H1 (cell line): ENCODE measurements at regions not wholly inside any gene's neighbourhood (a gene's known extent, or its start where the extent isn't known, plus 50 kb on each side); places are given as distances from the start of the nearest gene placed in this dataset.

Source experiments
- BACH1 ChIP-seq: IDR thresholded peaks from 2 replicates; pipeline ENCODE4 v1.6.1; 2012; ENCODE audit warnings: low read length, improper control_type of control experiment
- BCL11A ChIP-seq, 2 experiments: IDR thresholded peaks; one replicate each; pipeline ENCODE4 v1.6.1; 2011; ENCODE audit warnings: low read depth in 2 of 2, low read length in 2 of 2, mild to moderate bottlenecking in 2 of 2
- CHD2 ChIP-seq: IDR thresholded peaks from 2 replicates; pipeline ENCODE4 v1.6.1; 2012; ENCODE audit warnings: low read length, improper control_type of control experiment
- CTCF ChIP-seq, 3 experiments: IDR thresholded peaks; 1 replicate in 2 of 3; 2 replicates in 1 of 3; pipeline versions ENCODE4 v1.5.1 to v1.6.1; 2011; ENCODE audit warnings: low read length in 3 of 3, mild to moderate bottlenecking in 3 of 3, inconsistent platforms in 2 of 3, low read depth in 1 of 3, moderate library complexity in 1 of 3; ENCODE audit not compliant: insufficient read depth in 1 of 3; ENCODE audit errors: control extremely low read depth in 1 of 3

GRCh38 chr6:168232062-168232461 is 87.5 kb downstream of the DACT2 start (continued):
- TF ChIP-seq CTCF (IDR thresholded peaks at IDR 0.05; ENCODE audit: control extremely low read depth in 1 of 3, insufficient read depth in 1 of 3, low read depth in 1 of 3, low read length in 3 of 3) (no peak), CHD2 (no peak), BACH1 (no peak), BCL11A (IDR thresholded peaks at IDR 0.05; ENCODE audit: low read depth in 2 of 2, low read length in 2 of 2) (no peak)
- TF ChIP-seq, all 59 proteins: peak for 0
